ENCODE measurements at regions not wholly inside any gene's neighbourhood (a gene's known extent, or its start where the extent isn't known, plus 50 kb on each side); places are given as distances from the start of the nearest gene placed in this dataset.

- H3K4me3 ChIP-seq (replicated peaks; ENCODE audit: low read depth, low read length), result no peak overlapping the region
- peak; percentile 3 for DNase-seq (ENCODE audit: low read depth)
- TF ChIP-seq CTCF (IDR thresholded peaks at IDR 0.05; ENCODE audit: low read length, missing control alignments), result peak; percentile 16
Observed at GRCh38 chr14:81991998-81992397, 458.3 kb upstream of the SEL1L start.

GRCh38 chr14:81993432-81993831 is 459.8 kb upstream of the SEL1L start:
- H3K4me3 ChIP-seq (replicated peaks; ENCODE audit: low read depth, low read length), result no peak overlapping the region
- no peak for TF ChIP-seq CTCF (IDR thresholded peaks at IDR 0.05; ENCODE audit: low read length, missing control alignments)
- no peak for DNase-seq (ENCODE audit: low read depth)

- no peak overlapping the region for H3K4me3 ChIP-seq (replicated peaks; ENCODE audit: low read depth, low read length)
- no peak for DNase-seq (ENCODE audit: low read depth)
- TF ChIP-seq CTCF (IDR thresholded peaks at IDR 0.05; ENCODE audit: low read length, missing control alignments), result no peak
Observed at GRCh38 chr14:82003426-82003825, 469.8 kb upstream of the SEL1L start.

GRCh38 chr14:82009076-82009475 is 475.4 kb upstream of the SEL1L start:
- TF ChIP-seq CTCF (IDR thresholded peaks at IDR 0.05; ENCODE audit: low read length, missing control alignments), result no peak
- DNase-seq (ENCODE audit: low read depth), result no peak
- H3K4me3 ChIP-seq (replicated peaks; ENCODE audit: low read depth, low read length), result no peak overlapping the region

- DNase-seq (ENCODE audit: low read depth), result no peak
- no peak overlapping the region for H3K4me3 ChIP-seq (replicated peaks; ENCODE audit: low read depth, low read length)
- no peak for TF ChIP-seq CTCF (IDR thresholded peaks at IDR 0.05; ENCODE audit: low read length, missing control alignments)
Observed at GRCh38 chr14:82009993-82010392, 476.3 kb upstream of the SEL1L start.

GRCh38 chr14:82011460-82011859 is 477.8 kb upstream of the SEL1L start:
- no peak overlapping the region for H3K4me3 ChIP-seq (replicated peaks; ENCODE audit: low read depth, low read length)
- no peak for DNase-seq (ENCODE audit: low read depth)
- no peak for TF ChIP-seq CTCF (IDR thresholded peaks at IDR 0.05; ENCODE audit: low read length, missing control alignments)

- TF ChIP-seq CTCF (IDR thresholded peaks at IDR 0.05; ENCODE audit: low read length, missing control alignments), result no peak
- H3K4me3 ChIP-seq (replicated peaks; ENCODE audit: low read depth, low read length), result no peak overlapping the region
- DNase-seq (ENCODE audit: low read depth), result no peak
Observed at GRCh38 chr14:82029038-82029437, 495.4 kb upstream of the SEL1L start.

Measured in fibroblast of pulmonary artery (primary cell).